ENCODE measurements at regions not wholly inside any gene's neighbourhood (a gene's known extent, or its start where the extent isn't known, plus 50 kb on each side); places are given as distances from the start of the nearest gene placed in this dataset.

DNA sequence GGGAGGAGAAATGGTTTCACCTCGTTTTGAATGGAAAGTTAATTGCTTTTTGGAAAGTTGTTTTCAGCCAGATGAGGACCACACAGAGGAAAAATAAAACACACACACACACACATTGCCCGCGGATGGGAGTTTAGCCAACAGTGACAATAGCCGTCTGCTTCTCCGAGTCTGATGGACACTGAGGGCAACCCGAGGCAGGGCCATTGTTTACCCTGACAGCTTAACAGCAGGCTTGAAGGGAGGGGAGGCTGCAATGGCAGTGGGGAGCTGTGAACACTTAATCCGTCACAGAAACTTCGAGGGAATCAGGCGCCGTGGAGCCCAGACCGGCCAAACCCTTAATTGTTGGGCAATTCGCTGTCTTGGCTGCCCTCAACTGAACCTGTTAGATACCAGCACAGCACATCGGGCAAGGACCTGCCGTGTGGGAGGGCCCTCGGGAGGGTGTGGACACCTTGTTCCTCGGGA lies 145.9 kb downstream of the ACKR3 start:
- DNase-seq (ENCODE audit: low read depth in 2 of 2) = peak; percentile 32 to 51

DNA sequence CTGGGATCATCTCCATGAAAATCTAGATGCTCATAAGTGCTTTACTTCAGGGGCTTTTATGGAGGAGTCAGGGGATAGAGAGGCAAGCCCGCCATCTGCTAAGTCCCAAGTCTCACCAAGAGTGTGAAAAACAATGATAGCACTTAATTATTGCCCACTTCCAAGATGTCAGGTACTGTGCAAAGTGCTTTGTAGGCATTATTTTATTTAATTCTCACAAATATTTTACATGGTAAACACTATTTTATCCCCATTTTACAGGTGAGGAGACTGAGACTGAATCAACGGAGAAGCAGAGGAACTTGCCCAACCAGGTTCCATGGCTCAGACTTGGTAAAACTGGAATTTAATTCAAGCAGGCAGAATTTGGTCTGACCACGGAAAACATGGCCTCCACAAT lies 147.5 kb downstream of the ACKR3 start:
- no peak for DNase-seq (ENCODE audit: low read depth in 2 of 2)

DNA sequence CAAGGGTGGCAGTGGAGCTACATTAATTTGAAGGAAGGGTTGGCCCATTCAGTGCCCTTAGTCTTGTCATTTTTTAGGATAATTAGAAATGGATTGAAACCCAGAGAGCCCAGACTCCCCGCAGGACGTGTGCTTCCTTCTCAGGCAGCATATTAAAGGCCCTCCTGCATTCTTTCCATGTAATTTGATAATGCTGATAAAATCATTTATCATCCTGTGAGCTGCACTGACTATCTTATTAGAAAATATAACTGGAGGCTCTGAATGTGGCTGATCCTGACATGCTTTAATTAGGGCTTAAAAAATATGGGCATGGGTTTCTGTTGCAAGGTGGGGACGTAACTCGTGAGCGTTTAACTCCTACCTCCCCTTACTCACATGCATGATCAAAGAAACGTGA lies 148.1 kb downstream of the ACKR3 start:
- DNase-seq (ENCODE audit: low read depth in 2 of 2) = no peak

DNA sequence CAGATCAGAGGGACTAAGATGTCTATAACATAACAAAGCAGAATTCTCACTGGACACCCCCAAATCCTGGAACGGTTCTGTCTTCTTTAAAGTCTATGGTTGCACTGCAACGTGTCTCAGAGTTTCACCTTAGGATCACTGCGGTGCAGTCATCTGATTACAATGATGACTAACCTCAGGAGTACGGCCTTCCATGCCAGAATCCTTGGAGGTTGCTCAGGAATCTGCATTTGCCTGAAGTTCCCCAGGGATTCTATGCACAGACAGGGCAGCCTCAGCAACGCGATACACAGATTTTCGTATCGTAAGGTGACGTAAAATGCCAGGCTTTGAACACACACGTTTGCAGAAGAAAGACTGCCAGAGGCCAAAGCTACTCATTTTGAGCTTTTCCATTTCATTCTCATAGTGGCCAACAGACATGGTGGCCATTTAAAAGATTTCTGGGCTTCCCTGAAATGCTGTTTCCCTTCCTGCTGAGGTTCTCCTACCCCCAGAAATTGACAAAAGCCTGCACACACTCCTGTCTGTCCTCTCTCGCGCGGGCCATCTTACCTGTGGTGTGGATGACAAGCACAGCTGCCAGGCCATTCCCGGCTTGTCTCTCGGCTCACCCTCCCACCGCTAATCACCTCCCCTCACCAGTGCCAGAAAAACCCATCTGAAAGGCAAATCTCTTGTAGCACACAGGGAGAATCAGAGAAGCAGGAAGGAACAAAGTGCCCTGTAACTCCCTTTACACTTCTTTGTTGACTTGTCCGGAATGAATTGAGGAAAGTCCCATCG lies 148.8 kb downstream of the ACKR3 start:
- DNase-seq (ENCODE audit: low read depth in 2 of 2) = no peak

DNA sequence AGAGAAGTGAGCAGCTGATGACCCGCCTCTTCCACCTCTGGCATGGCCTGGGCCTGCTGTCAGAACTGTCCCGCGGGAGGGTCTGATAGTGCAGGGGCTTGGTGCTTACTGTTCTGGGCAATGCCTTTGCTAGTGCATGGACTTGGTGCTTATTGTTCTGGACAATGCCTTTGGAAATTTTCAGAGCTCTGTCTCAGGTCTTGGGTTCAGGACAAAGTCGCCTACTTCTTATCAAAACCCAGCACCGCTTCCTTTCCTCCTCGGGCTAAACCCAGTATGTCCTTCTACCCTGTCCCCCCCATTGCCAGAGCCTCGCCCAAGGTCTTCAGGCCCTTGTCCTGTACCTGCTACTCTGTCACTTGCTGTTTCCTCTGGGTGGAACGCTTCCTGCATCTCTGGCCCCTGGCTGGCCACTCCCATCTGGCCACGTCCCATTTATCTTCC lies 149.6 kb downstream of the ACKR3 start:
- DNase-seq (ENCODE audit: low read depth in 2 of 2) = no peak

DNA sequence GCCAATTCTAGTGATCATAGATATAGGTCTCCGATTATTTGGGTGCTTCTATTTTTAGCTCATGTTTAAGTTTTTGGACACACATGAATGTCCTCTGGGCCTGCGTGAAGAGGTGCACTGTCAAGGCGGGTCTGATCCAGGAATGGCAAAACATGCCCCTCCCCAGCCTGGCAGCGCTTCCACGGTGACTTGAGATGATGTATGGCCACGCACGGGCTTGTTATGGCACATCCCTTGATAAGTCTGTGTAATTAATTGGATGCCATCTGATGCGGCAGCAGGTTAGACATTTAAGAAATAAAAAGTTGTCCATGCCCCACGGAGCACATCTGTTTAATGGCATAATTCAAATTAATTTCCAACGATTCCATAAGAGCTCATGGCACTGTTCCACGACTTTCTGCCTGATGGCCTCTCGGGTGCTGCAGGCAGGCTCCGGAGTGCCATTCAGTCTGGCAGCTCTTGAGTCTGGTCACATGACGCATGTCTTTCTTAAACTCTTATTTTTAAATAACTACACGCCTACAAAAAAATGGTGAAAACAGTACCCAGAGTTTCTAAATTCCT lies 151.4 kb downstream of the ACKR3 start:
- DNase-seq (ENCODE audit: low read depth in 2 of 2) = no peak

DNA sequence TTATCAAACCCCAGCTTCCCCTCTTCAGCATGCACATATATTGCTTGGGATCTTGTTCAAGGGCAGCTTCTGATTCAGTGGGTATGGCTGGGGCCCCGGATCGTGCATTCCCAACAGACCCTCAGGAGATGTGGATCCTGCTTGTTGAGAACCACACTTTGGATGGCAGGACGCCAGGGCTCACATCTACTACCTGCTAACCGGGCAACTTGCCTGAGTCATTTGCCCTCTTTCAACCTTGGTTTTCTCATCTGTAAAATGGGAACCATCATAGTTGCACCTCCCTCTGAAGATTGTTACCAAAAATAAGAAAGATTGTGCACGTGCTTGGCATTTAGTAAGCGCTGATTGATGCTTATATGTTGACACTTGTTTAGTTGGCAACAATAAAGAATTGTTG lies 154.6 kb downstream of the ACKR3 start:
- no peak for DNase-seq (ENCODE audit: low read depth in 2 of 2)

DNA sequence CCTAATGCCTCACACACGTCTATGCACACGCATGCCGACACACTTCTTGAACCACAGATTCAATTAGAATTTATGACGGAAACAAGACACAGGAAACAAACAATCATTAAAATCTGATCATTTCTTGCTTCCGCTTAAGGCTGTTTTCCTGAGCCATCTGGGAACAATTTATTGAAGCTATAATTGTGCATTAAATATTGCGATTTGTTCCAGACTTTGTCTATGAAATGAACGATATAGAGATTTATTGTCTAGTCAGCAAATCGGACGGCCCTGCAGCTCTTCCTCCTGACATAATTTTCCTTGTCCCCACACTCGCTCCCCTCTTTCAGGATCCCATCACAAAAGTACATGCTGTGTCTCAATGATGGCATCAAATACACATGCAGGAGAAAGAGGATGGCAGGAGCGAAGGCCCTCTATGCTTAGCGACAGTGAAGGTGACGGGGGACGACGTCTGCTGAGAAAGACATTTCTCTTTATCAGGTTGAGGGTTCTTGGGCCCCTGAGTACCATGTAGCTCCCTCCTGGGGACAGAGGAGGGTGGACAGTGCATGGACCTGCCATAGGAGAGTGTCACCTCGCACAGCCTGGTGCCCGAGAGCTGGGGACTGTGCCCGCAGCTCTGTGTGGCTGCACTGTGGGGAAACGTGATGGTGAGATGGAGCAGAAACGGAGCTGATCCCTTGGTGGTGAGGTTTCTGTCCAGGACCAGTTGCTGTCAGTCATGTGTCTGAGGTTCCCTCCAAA lies 157.3 kb downstream of the ACKR3 start:
- DNase-seq (ENCODE audit: low read depth in 2 of 2) = no peak

DNA sequence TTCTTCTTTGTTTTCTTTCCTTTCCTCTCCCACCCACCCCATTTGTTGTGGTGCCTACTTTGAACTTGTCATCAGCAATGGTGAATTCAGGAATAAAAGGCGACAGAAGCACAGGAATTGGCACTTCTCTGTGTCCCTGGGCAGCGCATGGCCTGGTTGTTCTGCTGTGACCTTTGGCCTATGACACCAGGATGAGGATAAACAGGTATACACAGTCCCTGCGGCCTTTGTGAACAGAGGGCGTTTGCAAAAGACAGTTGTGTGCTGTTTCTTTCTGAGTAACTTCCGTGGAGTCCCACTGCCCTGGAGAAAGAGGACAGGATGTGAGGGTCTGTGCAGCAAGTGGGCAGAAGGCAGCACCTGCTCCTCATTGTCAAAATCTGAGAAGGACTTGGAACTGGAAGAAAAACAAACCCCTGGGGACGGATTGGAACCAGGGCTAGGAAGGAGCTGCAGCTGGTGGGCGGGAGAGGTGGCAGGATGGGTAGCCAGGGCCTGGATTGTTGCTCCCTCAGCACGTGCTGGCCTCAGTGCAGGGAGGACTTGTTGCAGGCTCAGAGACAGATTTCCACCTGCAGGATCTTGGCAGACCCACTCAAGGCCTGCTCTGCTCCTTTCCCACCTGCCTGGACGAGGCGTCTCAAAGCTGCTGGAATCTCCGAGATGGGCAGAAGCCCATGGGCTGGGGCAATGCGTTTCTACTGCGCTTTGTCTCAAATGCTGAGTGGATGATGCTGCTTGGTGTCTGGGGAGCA lies 159.5 kb downstream of the ACKR3 start:
- no peak for DNase-seq (ENCODE audit: low read depth in 2 of 2)

DNA sequence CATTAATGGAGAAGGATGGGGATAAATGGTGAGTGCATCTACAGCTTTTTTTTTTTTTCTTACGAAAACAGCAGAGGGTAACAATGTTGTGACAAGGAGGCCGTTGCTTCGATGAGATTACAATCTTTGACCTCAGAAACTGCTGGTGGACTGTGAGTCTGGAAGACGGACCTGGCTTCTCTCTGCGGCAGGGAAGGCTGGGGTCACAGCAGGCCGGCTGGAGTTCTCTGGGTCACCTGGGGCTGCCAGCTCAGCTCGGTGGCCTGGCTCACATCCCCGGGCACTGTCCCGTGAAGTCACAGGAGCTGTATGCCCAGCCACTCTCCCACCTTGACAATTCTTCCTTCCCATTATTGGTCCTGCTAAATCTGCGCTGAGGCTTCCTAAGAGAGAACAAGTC lies 160.8 kb downstream of the ACKR3 start:
- no peak for DNase-seq (ENCODE audit: low read depth in 2 of 2)

DNA sequence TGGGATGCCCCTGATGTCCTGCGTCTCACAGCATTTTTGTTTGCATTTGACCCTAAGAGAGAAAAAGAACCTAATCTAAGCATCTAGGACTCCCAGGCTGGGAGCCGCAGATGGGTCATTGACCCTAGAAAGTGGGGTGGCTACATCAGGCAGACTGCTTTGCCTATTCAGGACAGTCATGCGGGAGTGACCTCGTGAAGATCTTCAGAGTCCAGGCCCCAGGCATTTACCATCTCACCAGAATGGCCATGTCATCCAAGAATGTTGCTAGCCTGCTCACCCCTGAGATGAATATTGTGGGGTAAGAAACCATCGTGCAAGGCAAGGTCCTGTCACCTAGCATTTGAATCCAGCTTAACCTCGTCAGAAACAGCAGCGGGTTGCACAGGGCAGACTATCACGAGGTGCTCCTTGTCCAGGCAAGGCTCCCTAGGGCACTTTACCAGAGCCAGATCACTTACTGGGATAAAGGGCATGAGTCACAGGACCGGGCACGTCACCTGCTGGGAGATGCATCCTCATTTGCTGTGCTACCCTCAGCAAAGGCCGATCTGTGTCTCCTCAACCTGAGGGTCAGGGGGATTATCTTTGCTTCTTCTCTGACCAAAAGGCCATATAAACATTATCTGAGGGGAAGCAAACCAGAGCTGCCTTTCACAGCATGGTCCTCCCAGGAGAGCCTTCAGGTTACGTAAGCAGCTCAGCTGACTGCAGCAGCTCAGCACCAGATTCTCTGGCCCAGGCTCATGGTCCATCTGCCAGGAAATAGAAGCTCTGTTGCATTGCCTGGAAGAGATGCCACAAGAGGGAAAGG lies 162.3 kb downstream of the ACKR3 start:
- DNase-seq (ENCODE audit: low read depth in 2 of 2) = no peak

DNA sequence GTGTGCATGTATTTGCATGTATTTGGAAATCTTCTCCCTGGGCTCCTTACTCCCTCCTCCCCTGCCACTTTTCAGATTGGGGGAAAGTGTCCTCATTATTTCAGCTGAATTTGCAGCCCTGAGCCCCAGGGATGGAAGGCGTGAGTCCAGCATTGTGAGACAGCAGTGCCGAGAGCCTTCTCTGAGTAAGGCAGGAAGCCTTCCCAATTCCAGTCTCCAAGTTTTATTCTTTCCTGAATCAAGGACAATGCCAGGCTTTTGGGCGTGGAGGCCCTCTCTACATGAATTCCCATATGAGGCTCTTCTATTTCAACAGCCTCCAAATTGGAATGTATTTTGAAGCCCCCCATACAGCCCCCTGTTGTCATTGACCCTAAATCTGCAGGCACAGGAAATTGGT lies 163.5 kb downstream of the ACKR3 start:
- no peak for DNase-seq (ENCODE audit: low read depth in 2 of 2)

DNA sequence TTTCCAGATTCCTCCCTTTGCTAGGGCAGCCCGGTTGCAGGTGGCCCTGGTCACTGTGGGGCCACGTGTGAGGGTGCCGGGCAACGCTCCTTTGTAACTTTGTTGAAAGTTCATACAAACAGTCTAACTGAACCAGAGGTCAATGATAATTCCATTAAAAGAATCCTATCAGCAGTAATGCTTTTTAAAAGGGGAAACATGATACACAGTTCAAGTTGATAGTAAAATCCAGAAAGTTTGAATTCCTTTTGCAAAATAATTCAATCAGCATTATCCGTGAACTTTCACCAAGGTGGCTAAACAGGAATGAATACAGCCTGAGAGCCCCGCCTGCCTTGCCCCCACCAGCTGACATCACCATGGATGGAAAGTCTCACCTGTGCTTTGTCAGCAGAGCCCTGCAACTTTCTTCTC lies 166.2 kb downstream of the ACKR3 start:
- DNase-seq (ENCODE audit: low read depth in 2 of 2) = no peak

DNA sequence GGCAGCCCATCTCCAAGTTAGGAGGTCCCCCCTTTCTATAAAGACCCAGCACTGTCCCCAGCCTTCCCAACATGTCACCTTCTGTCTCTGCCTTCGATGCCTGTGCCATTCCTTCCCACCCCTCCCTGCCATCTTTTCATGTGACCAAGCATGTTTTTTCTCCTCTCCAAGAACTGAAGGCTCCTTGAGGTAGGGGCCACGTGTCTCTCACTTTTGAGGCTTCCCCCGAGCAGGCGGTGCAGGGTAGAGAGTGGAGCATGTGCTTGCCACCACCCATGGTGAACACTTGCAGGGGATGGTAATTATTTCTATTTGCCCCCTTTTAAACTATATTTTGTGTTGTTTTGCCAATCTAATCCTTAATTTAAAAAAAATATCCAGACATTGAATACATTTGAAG lies 168.4 kb downstream of the ACKR3 start:
- no peak for DNase-seq (ENCODE audit: low read depth in 2 of 2)

DNA sequence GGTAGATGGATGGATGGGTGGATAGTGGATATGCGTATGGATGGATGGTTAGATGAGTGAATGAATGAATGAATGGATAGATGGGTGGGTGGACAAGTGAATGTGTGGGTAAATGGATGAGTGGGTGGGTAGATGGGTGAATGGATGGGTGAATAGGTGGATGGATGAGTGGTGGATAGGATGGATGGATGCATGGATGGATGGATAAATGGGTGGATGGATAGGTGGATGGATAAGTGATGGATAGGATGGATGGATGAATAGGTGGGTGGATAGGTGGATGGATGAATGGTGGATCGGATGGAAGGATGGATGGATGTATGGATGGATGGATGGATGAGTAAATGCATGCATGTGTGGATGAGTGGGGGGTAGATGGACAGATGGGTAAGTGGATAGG lies 169.3 kb downstream of the ACKR3 start:
- DNase-seq (ENCODE audit: low read depth in 2 of 2) = no peak

DNA sequence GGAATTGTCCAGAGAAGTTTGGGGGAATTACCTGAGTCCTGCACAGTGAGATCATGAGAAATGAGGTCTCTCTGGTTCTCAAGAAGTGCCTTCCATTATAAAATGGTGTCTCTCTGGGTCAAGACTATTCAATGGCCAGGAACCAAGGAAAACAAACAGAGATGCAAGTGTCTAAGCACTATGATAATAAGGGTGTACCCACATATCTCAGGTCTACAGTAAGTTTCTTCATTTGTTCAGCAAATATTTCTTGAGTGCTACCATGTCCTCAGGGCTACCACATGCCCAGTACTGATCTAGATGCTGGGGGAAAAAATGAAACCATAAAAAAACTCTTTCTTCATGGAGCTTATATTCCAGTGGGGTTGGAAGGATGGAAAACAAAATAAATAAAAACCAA lies 170.0 kb downstream of the ACKR3 start:
- no peak for DNase-seq (ENCODE audit: low read depth in 2 of 2)

DNA sequence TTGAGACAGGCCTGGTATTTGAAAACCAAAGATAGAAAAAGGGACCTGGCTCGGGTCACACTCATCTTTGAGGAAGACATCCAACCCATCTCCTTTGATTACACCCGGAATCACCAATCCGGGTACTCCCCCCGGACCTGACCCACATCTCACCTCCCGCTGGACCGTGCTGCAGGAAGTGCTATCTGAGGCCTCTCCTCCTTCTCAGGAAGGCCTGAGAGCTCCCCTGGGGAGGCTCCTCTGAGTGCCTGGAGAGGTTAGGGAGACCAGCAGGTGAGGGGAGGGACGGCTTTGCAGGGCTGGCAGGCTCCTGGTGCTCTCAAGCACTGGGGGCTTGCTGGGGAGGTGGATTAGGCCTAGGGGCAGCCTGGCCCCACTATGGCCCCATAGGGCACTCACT lies 170.9 kb downstream of the ACKR3 start:
- no peak for DNase-seq (ENCODE audit: low read depth in 2 of 2)

DNA sequence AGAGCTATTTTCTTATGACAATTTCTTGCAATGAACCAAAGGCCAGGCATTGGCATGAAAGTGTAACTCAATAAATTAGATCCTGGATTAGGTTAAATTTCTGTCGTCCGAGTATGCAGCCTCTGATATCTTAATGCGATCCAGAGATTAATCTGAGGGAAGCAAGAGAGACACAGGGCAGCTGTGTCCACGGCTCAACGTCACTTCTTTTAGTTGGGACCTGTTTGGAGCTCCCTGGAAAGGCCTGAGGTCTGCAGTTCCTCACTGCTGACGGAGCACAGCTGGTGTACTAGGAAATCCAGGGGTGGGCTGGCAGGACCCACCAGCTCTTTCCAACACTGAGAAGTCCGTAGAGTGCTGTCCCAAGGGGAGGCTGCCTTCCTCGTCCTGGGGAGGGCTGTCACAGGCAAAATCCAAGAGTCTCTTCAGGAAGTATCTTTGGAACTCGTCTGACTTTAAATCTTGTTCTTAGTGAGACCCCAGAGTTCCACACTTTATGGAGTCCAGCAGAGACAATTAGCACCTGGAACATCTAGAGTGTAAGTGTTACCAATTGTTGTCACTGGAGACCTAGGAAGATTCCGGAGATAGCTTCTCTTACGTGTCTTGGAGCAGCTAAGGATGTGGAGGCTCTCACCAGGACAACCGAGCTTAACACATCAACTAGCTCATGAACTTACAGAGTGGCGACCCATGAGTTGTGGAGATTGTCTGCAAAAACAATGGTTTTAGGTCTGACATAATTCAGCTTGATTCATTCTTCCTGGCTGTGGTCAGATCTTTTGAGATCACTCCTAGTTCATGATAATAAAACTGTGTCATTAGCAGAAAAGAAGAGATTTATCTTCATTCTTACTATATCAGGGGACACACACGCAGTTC lies 173.7 kb downstream of the ACKR3 start:
- peak in 1 of 2 donors; percentile 27 for DNase-seq (ENCODE audit: low read depth in 2 of 2)

DNA sequence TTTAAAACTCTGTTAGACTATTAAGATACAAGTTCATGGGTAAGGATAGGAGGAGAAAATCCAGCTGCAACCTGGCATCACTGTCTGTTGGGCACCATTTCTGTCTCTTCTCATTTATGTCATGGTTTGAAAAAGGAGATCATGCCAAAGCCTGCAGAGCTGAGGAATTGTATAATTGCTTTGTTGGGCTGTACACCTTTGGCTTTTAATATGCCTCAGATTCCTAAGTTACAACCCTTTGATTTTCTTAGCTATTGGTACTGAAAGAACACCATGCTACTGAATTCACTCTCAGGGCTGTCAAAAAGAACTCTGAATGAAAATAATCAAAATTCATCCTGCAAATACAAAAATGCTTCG lies 174.3 kb downstream of the ACKR3 start:
- no peak for DNase-seq (ENCODE audit: low read depth in 2 of 2)

DNA sequence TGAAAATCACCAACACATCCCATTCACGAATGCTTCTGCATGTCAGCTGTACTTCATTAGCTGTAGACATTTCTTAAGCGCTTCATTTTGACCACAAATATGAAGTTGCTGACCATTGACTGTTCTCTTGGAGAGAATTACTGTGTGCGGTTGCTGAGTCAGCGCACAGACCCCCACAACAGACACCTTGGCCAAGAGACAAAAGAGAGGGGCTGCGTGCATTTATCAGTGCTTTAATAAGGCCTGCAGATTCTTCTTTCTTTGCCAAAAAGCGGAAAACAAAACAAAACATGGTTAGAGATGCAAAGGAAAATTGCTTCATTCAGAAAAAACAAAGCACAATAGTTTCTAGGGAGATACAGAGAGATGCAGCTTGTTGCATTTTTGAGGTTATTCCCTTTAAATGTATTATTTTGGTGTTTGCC lies 174.7 kb downstream of the ACKR3 start:
- no peak for DNase-seq (ENCODE audit: low read depth in 2 of 2)

Measured in dermis microvascular lymphatic vessel endothelial cell (primary cell).